GM21825 (cell line): ENCODE measurements at regions not wholly inside any gene's neighbourhood (a gene's known extent, or its start where the extent isn't known, plus 50 kb on each side); places are given as distances from the start of the nearest gene placed in this dataset.

Experiments
- ATAC-seq: cut with Tn5 transposase; IDR thresholded peaks from one replicate; pipeline ENCODE4 v1.9.1; 2021; ENCODE audit warnings: mild to moderate bottlenecking, moderate library complexity; ENCODE audit not compliant: unreplicated experiment

DNA sequence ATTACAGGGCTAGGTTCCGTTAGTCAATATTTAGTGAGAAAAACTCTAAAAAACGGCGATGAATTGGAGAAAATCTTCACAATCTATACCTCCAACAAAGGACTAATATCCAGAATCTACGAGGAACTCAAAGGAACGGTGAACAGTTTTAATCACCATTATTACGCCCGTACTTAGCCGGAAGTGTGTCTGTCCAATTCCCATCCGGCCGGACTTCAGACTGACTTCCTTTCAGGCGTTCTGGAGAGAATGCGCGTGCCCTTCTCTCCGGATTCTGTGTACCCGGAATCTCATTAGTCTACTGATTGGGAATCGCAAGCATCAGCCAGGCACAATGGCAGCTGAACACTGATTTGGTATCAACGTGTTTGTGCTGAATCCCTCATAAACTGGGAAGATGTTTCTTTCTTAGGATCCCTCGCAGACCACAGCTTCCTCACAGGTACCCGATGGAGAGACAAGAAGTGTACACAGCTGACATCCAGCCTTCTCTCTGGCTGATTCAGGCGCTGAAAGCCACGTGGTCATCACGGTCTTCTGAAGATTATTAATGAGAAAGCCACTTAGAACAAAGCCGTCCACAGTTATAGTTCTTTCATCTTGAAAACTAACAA lies 239.9 kb downstream of the ZNF516 start:
- no peak for ATAC-seq

DNA sequence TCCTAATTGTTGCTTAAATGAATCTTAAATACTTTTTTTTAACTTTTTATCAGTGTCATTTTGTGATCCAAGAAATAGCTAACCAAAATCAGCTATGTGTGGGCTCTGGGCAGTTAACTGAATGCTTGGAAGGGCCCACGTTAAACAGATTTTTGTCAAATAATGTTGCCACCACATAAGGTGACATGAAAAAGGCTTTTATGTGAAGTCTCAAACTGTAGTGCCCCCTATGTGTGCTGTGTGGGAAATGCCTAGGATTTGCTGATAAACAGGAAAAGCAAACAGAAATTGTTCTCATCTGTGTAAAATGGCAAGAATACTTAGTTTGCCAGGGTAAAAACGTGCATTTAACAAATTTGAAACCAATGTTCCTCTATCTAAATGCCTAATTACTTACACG lies 242.2 kb downstream of the ZNF516 start:
- ATAC-seq, result no peak

DNA sequence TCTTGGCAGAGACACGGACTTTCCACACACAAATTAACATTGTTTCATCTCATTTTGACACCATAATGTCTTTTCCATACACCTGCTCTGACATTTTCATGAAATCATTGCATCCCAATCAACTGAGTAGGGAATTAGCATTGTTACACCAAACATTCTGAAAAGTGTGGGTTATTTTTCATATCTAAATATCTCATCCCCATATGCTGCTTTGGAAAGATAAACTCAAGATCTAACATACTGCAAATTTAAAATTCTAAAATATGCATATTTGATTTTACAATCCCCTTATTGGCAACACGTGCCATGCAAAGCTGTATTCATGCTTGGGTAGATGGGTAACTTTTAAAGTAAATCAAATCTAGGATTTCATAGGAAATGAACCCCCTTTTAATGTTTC lies 242.9 kb downstream of the ZNF516 start:
- no peak for ATAC-seq

DNA sequence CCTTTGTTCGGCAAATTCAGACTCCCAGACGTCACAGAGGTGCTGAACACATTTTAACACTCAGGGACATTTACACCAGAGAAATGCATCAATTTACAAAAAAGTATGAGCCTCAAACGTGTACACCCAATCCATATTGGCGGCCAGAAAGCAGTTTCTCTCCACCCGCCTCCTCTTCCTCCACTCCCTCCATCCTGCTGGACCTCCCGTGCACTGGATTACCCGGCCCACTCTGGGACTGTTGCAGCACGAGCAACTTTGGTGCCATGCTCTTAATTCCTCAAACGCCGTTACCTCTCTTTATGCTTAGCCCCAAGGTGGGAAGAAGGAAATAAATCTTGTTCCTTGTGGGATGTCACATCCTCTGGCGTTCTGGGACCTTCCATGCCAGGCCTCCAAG lies 243.4 kb downstream of the ZNF516 start:
- ATAC-seq, result no peak

DNA sequence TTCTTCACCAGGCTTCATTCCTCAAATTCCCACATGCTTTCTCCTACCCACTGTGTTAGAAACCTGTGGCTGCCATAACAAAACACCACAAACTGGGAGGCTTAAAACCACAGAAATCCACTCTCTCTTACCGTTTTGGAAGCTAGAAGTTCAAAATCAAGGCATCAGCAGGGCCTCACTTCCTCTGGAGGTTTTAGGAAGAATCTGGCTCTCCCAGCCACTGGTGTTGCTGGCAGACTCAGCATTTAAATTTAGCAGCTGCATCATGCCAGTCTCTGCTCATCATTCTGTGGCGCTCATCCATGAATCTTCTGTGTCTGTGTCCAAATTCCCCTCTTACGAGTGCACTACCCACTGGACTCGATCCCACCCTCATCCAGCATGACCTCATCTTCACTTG lies 248.5 kb downstream of the ZNF516 start:
- ATAC-seq, result no peak

DNA sequence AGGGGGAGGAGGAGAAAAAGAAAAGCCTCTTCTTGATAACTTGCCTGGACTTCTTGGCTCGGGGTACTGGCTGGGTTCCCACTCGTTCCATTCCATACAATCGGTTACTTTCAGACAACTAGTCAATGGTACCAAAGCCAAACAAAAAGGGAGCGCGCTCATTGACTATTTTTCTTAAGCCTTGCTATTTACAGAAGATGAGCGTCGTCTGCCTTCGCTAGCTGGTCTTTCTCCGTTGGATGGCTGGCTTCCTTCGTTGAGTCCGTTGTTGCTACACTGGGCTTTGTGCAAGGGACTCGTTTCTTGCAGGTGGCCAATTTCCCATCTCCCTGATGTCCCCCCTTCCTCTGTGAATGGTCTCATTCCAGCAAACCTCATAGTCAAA lies 260.4 kb downstream of the ZNF516 start:
- ATAC-seq, result no peak

DNA sequence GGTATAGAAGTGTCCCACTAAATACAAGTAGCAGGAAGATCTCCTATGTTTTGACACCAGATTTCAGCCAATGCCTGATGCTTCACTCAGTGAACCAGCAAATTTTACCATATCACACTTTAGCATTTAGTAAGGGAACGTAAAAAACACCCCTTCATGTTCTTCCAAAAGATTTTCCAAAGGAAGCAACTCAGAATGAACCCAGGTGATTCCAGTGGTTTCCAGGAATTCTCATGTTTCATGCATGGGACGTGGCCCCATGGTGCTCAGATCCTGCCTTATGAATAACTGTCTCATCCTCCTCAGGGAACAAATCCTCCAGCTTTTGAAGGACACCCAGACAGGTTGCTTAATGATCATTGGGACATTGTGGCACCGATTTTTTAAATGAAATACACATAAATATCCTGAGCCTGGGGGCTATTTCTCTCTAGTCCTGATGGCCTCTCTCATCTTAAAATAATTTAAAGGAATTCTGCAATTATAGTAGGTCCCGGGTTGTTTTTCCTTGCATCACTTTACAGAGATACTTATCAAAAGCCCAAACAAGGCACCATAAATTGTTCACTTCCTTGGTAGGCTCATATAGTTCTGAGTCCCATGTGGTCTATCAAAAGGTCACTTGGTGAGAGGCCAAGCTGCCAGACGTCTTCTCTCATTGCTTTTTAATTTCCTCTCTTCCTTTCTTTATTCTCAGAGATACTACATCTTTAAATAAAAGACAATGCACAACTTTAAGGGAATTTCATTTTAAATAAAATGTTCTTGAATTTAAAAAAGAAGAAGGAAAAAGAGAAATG lies 261.0 kb downstream of the ZNF516 start:
- no peak for ATAC-seq

DNA sequence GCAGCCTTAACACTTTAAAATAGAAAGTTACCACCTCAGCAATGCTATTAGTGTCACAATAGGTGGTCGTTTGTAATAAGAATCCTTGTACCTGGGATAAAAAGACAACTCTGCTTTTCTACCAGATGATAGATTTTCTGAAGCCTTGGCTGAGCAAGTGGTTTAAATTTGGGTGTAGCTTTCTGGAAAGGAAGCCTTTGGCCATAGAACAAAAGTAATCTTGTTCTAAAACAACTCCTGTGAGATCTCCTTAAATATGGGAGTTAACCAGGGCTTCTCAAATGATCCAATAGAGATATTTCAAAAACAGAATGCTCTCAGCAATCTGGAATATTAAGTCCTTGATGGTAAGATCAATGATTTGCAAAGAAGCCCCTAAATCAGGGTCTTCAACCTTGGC lies 261.6 kb downstream of the ZNF516 start:
- ATAC-seq, result no peak

DNA sequence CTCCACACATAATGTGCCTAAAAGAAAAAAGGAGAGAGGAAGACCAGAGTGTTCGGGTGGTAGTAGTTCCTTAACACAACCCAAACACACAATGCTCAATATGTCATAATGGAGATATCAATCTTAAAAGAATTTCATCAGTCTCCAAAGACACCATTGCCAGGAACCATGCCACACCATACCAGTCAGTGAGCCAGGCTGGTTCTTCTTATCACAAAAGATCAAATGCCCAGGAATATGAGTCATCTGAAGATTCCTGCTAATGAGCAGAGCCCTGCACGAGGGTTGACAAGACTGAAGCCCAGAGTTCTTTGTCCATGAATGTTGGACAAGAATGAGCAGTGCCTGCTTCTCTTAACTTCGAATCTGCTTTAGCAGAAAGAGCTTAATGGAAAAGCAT lies 262.3 kb downstream of the ZNF516 start:
- ATAC-seq, result no peak

DNA sequence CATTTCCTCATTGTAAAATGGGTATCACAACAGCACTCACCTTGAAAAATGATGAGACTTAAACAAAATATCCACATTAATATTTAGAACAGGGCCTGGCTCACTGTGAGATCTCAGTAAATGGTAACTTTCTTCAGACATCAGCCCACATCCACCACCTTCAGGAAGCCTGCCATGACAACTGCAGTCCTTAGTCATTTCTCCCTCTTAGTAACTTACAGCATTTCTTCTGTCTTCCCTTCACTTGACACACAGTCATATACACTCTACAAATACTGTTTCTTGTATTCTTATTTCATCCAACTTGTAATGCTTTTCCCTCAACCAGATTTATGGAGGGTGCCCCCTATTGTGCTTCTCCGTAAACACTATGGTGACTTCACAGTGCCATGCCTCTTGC lies 263.0 kb downstream of the ZNF516 start:
- ATAC-seq, result no peak

DNA sequence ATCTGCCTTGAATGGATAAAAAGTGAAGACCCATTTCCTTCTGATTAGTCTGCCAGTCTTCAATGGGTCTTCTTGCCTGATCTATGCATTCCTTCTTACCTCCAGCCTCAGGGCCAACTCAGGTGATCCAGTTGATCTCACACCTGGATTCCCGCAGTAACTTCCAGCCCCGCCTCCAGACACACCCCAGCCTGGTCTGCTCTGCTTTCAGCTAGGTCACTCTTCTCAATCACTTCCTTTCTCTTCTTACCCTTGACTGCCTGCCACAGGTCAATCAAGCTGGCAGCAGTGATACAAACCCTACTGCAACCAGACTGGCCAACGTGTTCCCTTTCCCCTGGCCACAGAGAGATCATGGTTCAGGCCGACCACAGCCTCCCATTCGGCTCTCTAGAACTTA lies 263.6 kb downstream of the ZNF516 start:
- no peak for ATAC-seq

DNA sequence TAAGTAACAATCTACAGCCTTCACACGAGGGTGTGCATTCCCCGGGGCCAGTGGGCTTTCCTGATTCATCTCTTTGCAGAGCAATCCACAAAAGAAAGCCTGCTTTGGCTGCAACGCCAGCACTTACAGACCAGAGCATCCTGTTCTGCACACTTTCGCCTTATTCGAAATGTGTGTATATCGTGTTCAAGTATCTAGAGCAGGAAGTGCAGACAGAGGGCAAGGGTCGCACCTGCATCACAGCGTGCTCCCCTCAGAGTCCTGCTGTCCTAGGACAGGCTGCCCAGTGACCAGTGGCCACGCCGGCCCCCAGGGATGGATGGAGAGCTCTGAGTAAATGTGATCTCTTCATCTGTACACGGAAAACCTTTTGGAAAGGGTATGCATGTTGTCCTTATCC lies 264.3 kb downstream of the ZNF516 start:
- no peak for ATAC-seq

DNA sequence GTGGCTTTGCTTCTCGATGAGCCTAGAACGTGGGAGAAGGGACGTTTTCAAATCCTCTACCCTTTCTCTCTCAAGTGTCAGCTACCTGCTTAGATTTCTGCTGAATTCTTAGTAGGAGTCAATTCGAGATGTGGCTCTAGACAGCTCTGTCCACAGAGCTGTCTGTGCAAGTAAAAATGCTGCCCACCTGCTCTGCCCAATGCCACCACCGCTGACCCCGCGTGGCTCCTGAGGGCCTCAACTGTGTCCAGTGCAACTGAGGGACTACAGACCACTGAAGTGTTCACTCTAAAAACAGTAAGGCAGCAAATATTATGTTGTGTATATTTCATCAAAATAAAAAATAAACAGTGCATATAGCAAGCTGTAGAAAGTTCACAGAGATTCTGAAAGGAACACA lies 266.3 kb downstream of the ZNF516 start:
- ATAC-seq, result no peak

DNA sequence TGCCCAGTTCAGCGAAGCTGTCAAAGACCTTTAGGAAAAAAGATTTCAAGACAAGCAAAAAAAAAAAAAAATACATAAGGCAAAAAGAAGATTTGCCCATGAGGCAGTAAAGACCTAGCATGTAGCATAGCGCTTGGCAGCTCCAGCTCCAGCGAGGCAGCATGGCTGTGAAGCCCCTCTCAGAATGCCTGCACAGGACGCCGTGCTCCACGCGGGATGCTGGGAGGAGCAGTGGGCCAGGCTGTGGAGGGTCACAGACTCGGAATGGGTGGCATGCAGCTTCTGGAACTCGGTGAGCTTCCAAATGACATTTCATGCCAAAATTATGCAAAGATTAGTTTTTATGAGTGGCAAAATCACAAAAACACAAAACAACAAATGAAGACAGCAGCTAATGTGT lies 267.3 kb downstream of the ZNF516 start:
- no peak for ATAC-seq

DNA sequence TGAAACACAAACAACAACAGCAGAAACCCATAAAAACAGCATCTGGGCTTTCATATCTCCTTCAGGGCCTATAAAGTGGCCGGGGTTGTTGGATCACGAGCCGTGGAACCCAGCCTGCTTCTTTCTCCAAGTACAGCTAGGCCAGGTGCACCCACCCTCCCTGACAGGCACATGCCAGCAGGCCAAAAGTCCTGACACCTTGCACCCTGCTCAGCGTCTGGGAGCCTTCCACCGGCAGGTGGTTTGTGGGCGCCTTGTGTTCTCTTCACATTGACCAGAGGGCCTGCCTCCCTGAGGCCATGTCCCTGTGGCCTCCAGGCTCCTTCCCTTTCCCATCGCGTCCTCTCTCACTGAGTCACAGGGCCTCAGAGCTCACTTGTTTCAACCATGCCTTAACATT lies 271.6 kb downstream of the ZNF516 start:
- ATAC-seq, result no peak

DNA sequence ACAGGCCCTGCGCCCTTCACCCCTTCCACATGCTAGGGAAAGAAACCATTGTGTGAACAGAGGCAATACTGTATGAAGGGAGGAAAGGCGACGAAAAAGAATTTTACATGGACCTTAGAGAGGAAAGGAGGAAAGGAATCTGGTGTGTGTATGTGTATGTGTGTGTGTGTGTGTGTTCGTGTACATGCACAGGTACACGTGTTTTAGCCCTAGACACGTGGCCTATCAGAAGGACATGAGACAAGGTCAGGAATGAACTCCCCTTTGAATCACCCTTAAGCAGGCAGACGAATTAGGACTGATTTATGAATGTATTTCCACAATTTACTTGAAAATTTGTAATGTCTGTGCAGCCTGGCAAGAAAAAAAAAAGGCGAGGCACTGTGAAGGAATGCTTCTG lies 276.0 kb downstream of the ZNF516 start:
- no peak for ATAC-seq

DNA sequence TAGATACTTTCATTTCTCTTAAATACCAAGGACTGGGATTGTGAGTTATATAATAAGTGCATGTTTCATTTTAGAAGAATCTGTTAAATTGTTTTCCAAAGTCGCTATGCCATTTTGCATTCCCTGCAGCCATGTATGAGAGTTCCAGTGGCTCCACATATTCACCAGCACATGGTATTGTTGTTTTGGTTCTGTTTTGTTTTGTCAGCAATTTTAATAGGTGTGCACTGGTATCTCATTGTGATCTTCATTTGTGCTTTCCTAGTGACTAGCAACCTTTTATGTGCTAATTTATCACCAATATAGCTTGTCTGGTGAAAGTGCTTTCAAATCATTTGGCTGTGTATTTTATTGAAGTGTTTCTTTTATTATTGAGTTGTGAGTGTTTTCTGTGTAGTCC lies 278.9 kb downstream of the ZNF516 start:
- ATAC-seq, result no peak

DNA sequence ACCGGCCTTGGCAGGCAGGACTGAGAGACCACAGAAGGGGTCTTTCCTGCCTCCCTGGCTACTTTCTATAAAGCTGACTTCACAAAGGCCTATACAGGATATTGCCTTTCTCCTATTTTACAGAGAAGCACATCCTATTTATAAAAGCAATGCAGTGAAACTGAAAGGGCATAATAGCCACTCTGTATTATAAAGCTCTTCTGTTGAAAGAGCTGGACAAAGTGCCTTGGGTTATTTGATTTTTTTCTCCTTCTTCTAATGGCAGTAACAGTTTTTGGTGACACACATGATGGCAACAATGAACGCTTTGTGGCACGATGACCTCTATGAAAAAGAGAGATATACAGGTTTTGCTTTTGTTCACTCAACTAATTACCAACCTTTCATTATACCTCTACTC lies 281.1 kb downstream of the ZNF516 start:
- ATAC-seq, result no peak

DNA sequence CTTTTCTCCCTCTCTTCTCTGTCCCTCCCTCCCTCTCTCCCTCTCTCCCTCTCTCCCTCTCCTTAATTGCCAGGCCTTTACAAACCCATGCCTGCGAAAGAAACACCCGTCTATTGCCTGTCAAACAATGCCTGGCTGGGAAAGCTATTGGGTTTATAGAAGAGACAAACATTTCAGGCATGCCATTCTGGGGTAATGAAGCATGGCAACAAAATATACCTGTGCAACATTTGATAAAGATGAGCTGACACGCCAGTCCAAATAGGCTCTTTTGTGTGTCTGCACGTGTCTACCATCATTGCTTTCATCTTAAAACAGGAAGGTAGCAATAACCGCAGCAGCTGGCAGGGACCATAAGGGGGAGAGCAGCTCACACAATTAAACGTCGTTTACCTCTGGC lies 282.1 kb downstream of the ZNF516 start:
- ATAC-seq, result no peak

DNA sequence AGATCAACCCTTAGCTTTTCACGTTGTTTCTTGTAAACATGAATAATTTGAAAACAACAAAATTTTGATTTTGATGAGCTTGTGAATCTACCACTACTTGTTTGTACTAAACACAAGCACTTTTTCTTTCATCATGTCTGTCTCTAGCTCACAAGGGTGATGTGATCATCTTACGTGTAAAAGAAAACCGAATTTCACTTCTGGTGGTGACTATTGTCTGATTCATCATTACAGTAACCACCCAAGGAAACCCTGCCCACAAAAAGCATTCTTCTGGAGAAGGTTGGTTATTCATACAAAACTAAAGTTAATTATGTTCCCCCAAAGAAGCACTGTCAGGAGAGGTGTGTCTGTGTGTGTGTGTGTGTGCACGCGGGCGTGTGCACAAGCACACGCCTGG lies 285.4 kb downstream of the ZNF516 start:
- no peak for ATAC-seq

DNA sequence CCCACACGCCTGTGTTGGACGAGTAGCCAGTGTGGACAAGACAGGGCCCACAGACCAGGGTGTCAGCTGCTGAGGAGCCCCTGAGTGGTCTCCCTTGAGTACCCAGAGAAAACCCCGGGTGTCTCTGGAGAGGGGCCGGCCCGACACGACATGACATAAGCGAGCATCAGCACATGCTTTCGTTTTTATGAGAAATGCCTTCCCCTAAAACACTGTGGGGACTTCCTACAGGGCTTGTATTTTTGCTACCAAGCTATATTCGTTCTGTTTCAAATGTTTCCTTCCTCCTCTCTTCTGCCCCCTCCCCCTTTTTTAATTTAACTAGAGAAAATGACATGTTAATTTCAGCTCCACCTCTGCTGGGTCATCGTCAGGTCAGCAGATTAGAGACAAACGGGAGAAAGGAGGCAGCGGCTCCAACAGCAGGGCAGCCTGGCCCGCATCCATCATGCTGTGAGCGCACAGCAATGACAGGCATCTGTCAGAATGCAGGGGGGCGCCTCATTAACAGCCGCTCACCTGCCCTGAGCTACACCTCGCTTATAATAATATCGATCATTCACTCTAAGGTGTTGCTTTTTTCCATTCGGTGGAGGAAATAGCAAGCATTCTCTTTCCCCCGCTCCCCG lies 286.2 kb downstream of the ZNF516 start:
- ATAC-seq, result no peak

DNA sequence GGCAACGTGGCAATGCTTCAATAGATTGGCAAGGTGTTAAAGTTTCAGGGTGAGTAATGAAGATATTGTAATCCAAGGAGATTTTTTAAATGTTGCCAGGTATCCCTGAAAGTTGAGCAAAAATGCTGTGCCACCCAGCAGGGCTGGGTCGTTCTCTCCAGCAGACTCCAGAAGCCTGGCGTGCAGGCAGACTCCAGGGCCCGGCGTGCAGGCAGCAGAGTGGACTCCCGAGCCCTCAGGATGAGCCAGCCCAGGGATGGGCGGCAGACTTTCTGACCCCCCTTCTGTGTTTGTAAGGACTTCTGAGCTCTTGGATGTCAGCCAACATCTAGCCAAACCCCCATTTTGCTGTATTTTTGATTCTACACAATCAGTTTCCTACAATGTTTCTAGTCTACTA lies 289.1 kb downstream of the ZNF516 start:
- no peak for ATAC-seq
